Chondrocyte (in vitro differentiated cells): ENCODE measurements at regions not wholly inside any gene's neighbourhood (a gene's known extent, or its start where the extent isn't known, plus 50 kb on each side); places are given as distances from the start of the nearest gene placed in this dataset.

Experiments
- DNase-seq: peaks from one replicate; pipeline ENCODE4 v3.0.0; 2021; ENCODE audit warnings: mixed read lengths, low spot score
- H3K27ac Mint-ChIP-seq: one replicate; pipeline ENCODE4 v1.8.0; 2021; ENCODE audit warnings: mild to moderate bottlenecking, moderate library complexity, mixed read lengths; ENCODE audit not compliant: unreplicated experiment
- H3K27me3 Mint-ChIP-seq: 2 replicates; pipeline ENCODE4 v1.8.0; 2021; ENCODE audit warnings: low read depth, mixed read lengths
- H3K36me3 Mint-ChIP-seq: 2 replicates; pipeline ENCODE4 v1.8.0; 2021; ENCODE audit warnings: low read depth, mixed read lengths
- H3K4me1 Mint-ChIP-seq: 2 replicates; pipeline ENCODE4 v1.8.0; 2021; ENCODE audit warnings: low read depth, mild to moderate bottlenecking, mixed read lengths
- H3K4me3 Mint-ChIP-seq: one replicate; pipeline ENCODE4 v1.8.0; 2021; ENCODE audit warnings: mild to moderate bottlenecking, moderate library complexity, mixed read lengths; ENCODE audit not compliant: unreplicated experiment
- H3K9me3 Mint-ChIP-seq: 2 replicates; pipeline ENCODE4 v1.8.0; 2021; ENCODE audit warnings: low read depth, mixed read lengths
- CTCF ChIP-seq: fragments of 200-600 bp; sonication (generic); IDR thresholded peaks from 2 replicates; pipeline ENCODE4 v1.5.0; 2021; ENCODE audit warnings: antibody characterized with exemption, mild to moderate bottlenecking, moderate library complexity

DNA sequence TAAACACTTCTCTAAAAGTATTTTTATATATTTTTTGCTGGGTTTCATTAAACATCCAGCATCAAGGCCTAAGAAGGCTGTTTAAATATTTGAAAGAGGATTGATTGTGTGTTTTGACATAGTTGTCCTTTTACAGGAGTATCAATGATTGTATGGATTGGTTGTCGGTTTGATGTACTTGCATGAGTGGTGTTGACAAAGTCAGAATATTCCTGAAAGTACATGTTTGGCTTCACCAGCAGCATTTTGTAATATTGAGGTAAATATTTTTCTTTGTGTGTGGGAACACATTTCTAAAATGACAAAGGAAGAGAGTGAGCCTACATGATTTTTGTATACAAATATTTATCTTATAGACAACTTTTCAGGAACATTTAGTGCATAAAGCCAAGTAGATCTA lies 269.7 kb downstream of the PTBP2 start:
- DNase-seq: no peak
- H3K36me3 Mint-ChIP-seq: no peaks in the 10 kb centered on the region
- H3K4me1 Mint-ChIP-seq: peaks cover 30% of the 10 kb centered on the region
- no peaks in the 10 kb centered on the region for H3K27me3 Mint-ChIP-seq
- no peak for TF ChIP-seq CTCF
- no peak overlapping the region for H3K27ac Mint-ChIP-seq
- no peak overlapping the region for H3K4me3 Mint-ChIP-seq
- peaks cover 3% of the 10 kb centered on the region for H3K9me3 Mint-ChIP-seq

DNA sequence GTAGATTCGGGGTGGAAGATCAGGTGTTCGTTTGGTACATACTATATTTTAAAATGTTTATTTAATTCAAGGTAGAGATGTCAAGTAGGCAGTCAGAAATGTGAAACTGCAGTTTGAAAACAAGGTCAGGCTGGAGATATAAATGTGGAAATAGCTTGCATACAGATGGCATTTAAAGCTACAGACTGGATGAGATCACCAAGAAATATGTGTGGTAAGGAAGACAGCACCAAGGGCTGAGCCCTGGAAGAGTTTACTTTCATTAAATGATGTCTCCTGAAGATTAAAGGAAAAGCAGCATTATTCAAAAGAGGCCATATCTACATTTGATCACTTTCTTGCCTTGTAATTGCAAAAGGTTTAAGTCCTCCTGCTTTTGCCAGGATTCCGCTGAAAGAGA lies 271.3 kb downstream of the PTBP2 start:
- TF ChIP-seq CTCF: no peak
- no peaks in the 10 kb centered on the region for H3K27me3 Mint-ChIP-seq

DNA sequence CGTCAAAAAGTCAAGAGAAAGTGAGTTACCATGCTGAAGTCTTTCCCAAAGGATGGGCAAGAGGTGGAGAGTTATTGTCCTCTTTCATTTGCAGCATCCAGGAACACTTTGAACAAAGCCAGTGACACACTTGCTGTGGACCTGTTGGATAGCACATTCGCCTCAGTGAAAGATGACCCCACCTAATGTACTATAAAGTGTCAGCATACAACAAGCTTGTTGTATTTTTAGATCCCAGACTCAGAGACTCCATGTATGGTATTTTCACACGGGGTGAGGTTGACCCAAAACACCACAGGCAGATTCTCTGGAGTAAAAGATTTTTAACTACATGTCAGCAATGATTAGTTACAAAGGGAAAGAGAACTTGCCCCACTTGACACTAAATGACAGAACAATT lies 273.8 kb downstream of the PTBP2 start:
- peak overlapping the region; percentile 65 for H3K27ac Mint-ChIP-seq
- H3K36me3 Mint-ChIP-seq: no peaks in the 10 kb centered on the region
- H3K9me3 Mint-ChIP-seq: peaks cover 3% of the 10 kb centered on the region
- H3K27me3 Mint-ChIP-seq: no peaks in the 10 kb centered on the region
- H3K4me3 Mint-ChIP-seq: no peak overlapping the region
- TF ChIP-seq CTCF: no peak
- no peak for DNase-seq
- H3K4me1 Mint-ChIP-seq: peaks cover 35% of the 10 kb centered on the region

More for the DNA sequence above, 271.3 kb downstream of the PTBP2 start:
- Mint-ChIP-seq H3K4me1 (peaks cover 35% of the 10 kb centered on the region), H3K27ac (peak overlapping the region; percentile 25), H3K36me3 (no peaks in the 10 kb centered on the region), H3K9me3 (peaks cover 3% of the 10 kb centered on the region), H3K4me3 (no peak overlapping the region)
- DNase-seq: no peak

- Mint-ChIP-seq H3K27ac (peak overlapping the region; percentile 75), H3K4me1 (peaks cover 35% of the 10 kb centered on the region), H3K9me3 (peaks cover 3% of the 10 kb centered on the region), H3K36me3 (no peaks in the 10 kb centered on the region), H3K27me3 (no peaks in the 10 kb centered on the region), H3K4me3 (no peak overlapping the region)
- DNase-seq: no peak
- TF ChIP-seq CTCF: no peak
These were observed 274.4 kb downstream of the PTBP2 start for GRCh38 chr1:96996001-96996400.

DNA sequence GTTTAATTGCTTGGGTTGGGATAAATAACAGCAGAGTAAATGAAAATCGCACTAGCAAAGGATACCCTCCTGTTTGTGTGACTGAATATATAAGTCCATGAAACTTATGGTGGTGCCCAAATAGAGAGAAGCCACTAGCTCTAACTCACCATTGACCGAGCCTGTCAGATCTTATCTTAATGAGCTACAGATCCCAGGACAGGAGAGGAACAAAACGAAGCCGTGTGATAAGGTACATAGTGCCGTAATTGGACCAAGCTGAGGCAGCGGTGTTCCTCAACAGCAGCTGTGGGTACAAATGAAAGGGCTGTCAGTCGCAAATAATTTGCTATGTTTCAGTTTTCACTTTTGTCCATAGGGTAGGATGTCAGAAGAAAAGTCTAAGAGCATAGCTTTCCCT lies 276.1 kb downstream of the PTBP2 start:
- Mint-ChIP-seq H3K4me3 (no peak overlapping the region), H3K27ac (no peak overlapping the region), H3K27me3 (no peaks in the 10 kb centered on the region), H3K4me1 (peaks cover 29% of the 10 kb centered on the region), H3K9me3 (peaks cover 3% of the 10 kb centered on the region), H3K36me3 (no peaks in the 10 kb centered on the region)
- no peak for TF ChIP-seq CTCF
- no peak for DNase-seq
